C4-2B (cell line): ENCODE measurements at regions not wholly inside any gene's neighbourhood (a gene's known extent, or its start where the extent isn't known, plus 50 kb on each side); places are given as distances from the start of the nearest gene placed in this dataset.

ENCODE experiments used
- H3K27ac ChIP-seq: fragments of 450-650 bp; 2 replicates; pipeline ENCODE4 v1.5.1; 2017
- ZFX ChIP-seq: fragments of 450-650 bp; IDR thresholded peaks from 2 replicates; pipeline ENCODE4 v1.6.1; 2017
- TF ChIP-seq, protein P1 (sequence below): fragments of 450-650 bp; conservative IDR thresholded peaks from 2 replicates; pipeline ENCODE4 v1.5.1; 2017; ENCODE audit warnings: mild to moderate bottlenecking

DNA sequence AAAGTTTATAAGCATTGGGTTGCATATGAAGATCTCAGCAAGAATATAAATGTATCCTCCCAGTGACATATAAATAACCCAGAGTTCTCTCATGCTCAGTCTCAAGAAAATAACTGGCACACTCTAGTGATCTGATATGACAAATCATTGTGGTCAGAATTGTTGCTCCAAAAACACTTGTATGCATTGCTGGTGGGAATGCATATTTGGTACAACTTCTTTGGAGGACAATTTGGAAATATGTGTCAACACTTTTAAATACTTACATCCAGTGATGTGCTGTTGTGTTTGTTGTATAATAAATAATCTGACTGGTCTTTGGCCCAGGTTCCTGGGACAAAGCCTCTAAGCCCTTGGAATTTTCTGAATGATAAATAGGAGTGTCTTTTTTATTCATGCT, 66.7 kb upstream of the STT3B start:
- TF ChIP-seq ZFX = no peak
- TF ChIP-seq, protein P1, sequence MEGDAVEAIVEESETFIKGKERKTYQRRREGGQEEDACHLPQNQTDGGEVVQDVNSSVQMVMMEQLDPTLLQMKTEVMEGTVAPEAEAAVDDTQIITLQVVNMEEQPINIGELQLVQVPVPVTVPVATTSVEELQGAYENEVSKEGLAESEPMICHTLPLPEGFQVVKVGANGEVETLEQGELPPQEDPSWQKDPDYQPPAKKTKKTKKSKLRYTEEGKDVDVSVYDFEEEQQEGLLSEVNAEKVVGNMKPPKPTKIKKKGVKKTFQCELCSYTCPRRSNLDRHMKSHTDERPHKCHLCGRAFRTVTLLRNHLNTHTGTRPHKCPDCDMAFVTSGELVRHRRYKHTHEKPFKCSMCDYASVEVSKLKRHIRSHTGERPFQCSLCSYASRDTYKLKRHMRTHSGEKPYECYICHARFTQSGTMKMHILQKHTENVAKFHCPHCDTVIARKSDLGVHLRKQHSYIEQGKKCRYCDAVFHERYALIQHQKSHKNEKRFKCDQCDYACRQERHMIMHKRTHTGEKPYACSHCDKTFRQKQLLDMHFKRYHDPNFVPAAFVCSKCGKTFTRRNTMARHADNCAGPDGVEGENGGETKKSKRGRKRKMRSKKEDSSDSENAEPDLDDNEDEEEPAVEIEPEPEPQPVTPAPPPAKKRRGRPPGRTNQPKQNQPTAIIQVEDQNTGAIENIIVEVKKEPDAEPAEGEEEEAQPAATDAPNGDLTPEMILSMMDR = no peak
- no peak overlapping the region for H3K27ac ChIP-seq

DNA sequence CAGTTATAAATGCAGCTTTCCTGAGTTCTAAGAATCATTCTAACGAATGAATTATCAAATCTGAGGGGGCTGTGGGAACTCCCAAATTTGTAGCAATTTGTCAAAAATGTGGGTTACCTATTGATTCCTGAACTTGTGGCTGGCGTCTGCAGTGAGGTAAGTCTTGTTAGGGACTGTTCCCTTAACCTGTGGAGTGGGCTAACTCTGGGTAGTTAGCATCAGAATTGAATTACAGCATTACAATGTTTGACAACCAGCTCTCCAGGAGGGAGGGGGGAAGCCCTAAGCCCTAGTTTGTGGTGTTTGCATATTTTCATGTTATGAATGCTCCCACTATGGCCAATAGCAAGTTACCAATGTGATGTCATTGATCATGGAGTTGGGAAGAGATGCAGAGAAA, 65.9 kb upstream of the STT3B start:
- no peak overlapping the region for H3K27ac ChIP-seq
- TF ChIP-seq, protein P1 = no peak
- TF ChIP-seq ZFX = no peak

DNA sequence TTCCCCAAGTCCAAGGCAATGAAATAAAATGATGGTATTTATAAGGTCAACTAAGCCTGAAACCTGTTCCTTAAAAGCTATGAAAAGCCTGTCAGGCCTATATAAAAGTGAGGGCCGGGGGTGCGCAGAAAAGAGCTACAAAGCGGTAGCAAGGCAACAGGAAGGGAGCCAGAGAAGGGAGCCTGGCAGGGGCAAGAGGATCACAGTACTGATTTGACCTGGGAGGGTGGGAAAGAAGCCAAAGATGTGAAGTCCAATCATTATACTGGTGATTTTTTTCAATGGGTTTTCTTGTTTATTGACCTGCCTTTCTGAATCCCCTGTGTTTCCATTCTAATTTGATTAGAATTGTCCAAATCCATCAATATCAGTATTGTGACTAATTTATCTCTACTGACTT, 64.3 kb upstream of the STT3B start:
- no peak for TF ChIP-seq ZFX
- TF ChIP-seq, protein P1 = no peak
- no peak overlapping the region for H3K27ac ChIP-seq

DNA sequence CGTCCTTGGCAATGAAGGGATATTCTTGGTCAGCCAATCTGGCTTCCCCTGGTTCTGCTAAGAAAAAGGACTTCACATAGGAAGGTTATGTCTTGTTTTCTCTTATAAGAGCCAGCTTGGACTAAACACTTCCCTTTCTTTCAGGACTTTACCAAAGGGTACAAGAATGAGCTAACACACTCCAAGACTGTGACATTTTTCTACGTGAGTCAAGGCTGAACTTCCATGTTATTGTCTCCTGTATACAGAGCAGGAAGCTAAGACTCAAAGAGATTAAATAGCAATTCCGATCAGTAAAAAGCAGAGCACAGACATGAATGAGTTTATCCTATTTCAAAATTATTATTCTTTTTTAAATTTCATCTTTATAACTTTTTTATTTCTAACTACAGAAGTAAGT, 63.3 kb upstream of the STT3B start:
- no peak overlapping the region for H3K27ac ChIP-seq
- TF ChIP-seq, protein P1 = no peak
- no peak for TF ChIP-seq ZFX

DNA sequence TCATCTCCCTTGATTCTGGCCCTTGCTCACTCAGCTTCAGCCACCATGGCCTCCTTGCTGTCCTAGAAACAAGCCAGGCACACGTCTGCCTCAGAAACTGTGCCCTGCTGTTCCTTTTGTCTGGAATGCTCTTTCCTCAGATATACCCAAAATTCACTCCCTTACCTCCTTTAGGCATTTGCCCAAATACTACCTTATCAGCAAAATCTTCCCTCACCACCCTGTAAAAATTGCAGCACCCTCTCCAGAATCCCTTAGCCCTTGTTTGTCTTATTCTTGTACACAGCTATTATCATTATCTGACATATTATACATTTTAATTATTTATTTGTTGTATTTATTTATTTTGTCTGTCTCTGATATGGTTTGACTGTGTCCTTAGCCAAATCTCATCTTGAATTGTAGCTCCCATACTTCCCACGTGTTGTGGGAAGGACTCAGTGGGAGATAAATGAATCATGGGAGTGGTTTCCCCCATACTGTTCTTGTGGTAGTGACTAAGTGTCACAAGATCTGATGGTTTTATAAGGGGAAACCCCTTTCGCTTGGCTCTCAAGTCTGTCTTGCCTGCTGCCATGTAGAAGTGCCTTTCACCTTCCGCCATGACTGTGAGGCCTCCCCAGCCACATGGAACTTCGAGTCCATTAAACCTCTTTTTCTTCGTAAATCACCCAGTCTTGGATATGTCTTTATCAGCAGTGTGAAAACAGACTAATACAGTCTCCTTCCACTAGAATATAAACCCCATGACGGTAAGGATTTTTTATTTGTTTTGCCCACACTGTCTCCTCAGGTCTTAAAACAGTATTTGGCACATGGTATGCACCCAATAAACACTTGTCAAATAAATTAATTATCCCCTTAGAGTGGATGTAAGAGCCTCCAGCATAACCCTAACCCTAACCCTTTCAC, 60.0 kb upstream of the STT3B start:
- no peak overlapping the region for H3K27ac ChIP-seq
- TF ChIP-seq, protein P1 = no peak
- TF ChIP-seq ZFX = no peak

DNA sequence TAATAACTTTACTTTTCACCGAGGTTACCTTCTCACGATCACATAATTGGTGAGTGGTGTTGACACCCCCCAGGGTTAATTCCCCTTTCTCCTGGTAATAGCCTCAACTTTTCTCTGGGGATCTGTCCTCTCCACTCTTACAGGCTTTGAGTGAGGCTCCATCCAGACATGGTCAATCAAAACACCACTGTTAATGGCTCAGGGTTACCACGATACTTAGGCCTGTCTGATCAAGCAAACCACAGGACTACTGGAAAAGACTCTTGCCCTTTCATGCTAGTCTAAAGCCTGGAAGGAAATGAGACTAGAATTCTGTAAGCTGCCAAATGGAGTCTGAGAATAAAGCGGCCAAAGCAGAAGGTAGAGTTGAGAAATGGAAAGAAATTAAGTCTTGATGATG, 56.5 kb upstream of the STT3B start:
- no peak overlapping the region for H3K27ac ChIP-seq
- TF ChIP-seq ZFX = no peak

DNA sequence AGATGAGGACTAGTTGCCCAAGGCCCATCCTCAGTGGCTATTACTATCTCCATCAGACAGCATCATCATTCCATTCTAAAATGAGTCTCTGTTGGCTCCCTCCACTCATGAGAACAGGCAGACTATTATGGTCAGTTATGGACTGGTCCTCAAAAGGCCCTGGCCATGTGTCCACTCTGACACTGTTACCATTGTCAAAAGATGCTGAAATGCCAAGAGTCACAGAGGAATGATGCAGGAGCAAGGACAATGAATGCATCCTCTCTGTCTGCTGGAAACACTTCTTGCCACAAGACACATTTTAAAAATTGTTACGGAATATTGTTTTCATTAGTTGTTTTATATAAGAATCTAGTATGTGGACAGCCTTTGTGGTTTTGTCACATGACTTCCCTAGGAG, 53.3 kb upstream of the STT3B start:
- H3K27ac ChIP-seq = no peak overlapping the region
- TF ChIP-seq, protein P1 = no peak
- TF ChIP-seq ZFX = no peak

DNA sequence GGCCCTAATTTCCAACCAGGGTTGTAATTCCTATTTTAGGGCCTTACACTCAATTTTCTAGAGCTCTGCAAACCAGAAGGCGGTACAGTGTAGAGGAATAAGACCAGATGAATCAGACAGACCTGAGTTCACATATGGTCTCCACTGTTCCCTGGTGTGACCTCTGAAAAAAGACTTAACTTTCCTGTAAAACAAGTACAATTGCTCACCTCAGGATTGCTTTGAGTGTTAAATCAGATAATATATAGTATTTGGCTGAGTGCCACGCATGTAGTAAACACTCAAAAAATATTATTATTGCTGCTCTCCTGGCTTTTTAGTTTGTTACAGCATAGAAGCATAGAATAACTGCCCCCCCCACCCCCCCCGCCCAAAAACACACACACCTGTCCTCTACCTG, 51.0 kb upstream of the STT3B start:
- TF ChIP-seq, protein P1 = no peak
- TF ChIP-seq ZFX = no peak
- H3K27ac ChIP-seq = no peak overlapping the region
